Stimulated activated effector memory CD8-positive, alpha-beta T cell treated with anti-CD3 and anti-CD28 coated beads, Interleukin-12 subunit alpha, Interleukin-12 subunit beta, amount 100 ng/mL, for 72 hours (primary cell): ENCODE measurements at regions not wholly inside any gene's neighbourhood (a gene's known extent, or its start where the extent isn't known, plus 50 kb on each side); places are given as distances from the start of the nearest gene placed in this dataset.

Experiments
- ATAC-seq: fragments of 150-1000 bp; cut with Tn5 transposase; 2 replicates; pipeline ENCODE4 v1.10.0; 2021
- DNase-seq, 2 donors: peaks; one replicate each; pipeline ENCODE4 v3.0.0; 2021 to 2022; ENCODE audit warnings: low spot score in 2 of 2
- H3K27ac Mint-ChIP-seq: one replicate; pipeline ENCODE4 v1.8.0; 2022; ENCODE audit warnings: mild to moderate bottlenecking, mixed read lengths
- H3K36me3 Mint-ChIP-seq: one replicate; pipeline ENCODE4 v1.8.0; 2022; ENCODE audit warnings: mild to moderate bottlenecking, mixed read lengths
- H3K4me1 Mint-ChIP-seq: one replicate; pipeline ENCODE4 v1.8.0; 2022; ENCODE audit warnings: mixed read lengths
- H3K4me3 Mint-ChIP-seq: one replicate; pipeline ENCODE4 v1.8.0; 2022; ENCODE audit warnings: mild to moderate bottlenecking, mixed read lengths
- H3K9me3 Mint-ChIP-seq: one replicate; pipeline ENCODE4 v1.8.0; 2022; ENCODE audit warnings: mixed read lengths

GRCh38 chr2:240227538-240228428 lies 87.3 kb upstream of the OTOS start:
- Mint-ChIP-seq H3K9me3 (peaks cover 8% of the 10 kb centered on the region), H3K4me3 (no peak overlapping the region), H3K36me3 (no peaks in the 10 kb centered on the region), H3K27ac (no peak overlapping the region), H3K4me1 (peaks cover 5% of the 10 kb centered on the region)
- no peak for DNase-seq
- no peak for ATAC-seq

- H3K36me3 Mint-ChIP-seq = no peaks in the 10 kb centered on the region
- H3K4me1 Mint-ChIP-seq = peaks cover 5% of the 10 kb centered on the region
- H3K4me3 Mint-ChIP-seq = no peak overlapping the region
- H3K27ac Mint-ChIP-seq = no peak overlapping the region
- peaks cover 8% of the 10 kb centered on the region for H3K9me3 Mint-ChIP-seq
- ATAC-seq (no peak), DNase-seq (no peak)
Measured at GRCh38 chr2:240229005-240229404, 88.5 kb upstream of the OTOS start.

GRCh38 chr2:240229603-240230235 lies 89.3 kb upstream of the OTOS start:
- no peak for DNase-seq
- no peak for ATAC-seq

GRCh38 chr2:240230291-240230931 lies 90.0 kb upstream of the OTOS start:
- H3K27ac Mint-ChIP-seq = no peak overlapping the region
- H3K36me3 Mint-ChIP-seq = no peaks in the 10 kb centered on the region
- ATAC-seq (no peak), DNase-seq (no peak)
- no peak overlapping the region for H3K4me3 Mint-ChIP-seq
- H3K9me3 Mint-ChIP-seq = peaks cover 8% of the 10 kb centered on the region
- peaks cover 5% of the 10 kb centered on the region for H3K4me1 Mint-ChIP-seq

More at GRCh38 chr2:240229603-240230235, 89.3 kb upstream of the OTOS start:
- H3K27ac Mint-ChIP-seq = no peak overlapping the region
- peaks cover 8% of the 10 kb centered on the region for H3K9me3 Mint-ChIP-seq
- H3K36me3 Mint-ChIP-seq = no peaks in the 10 kb centered on the region
- H3K4me1 Mint-ChIP-seq = peaks cover 5% of the 10 kb centered on the region
- no peak overlapping the region for H3K4me3 Mint-ChIP-seq

GRCh38 chr2:240231838-240232244 lies 91.4 kb upstream of the OTOS start:
- Mint-ChIP-seq H3K36me3 (no peaks in the 10 kb centered on the region), H3K27ac (no peak overlapping the region), H3K9me3 (peaks cover 8% of the 10 kb centered on the region), H3K4me3 (no peak overlapping the region), H3K4me1 (no peaks in the 10 kb centered on the region)
- ATAC-seq (no peak), DNase-seq (no peak)

- H3K9me3 Mint-ChIP-seq = peaks cover 8% of the 10 kb centered on the region
- H3K27ac Mint-ChIP-seq = no peak overlapping the region
- H3K4me3 Mint-ChIP-seq = no peak overlapping the region
- H3K4me1 Mint-ChIP-seq = no peaks in the 10 kb centered on the region
- H3K36me3 Mint-ChIP-seq = no peaks in the 10 kb centered on the region
- no peak for DNase-seq
- no peak for ATAC-seq
Measured at GRCh38 chr2:240232264-240232915, 91.9 kb upstream of the OTOS start.

GRCh38 chr2:240232961-240233884 lies 92.8 kb upstream of the OTOS start:
- Mint-ChIP-seq H3K36me3 (no peaks in the 10 kb centered on the region), H3K27ac (no peak overlapping the region), H3K4me1 (no peaks in the 10 kb centered on the region), H3K4me3 (no peak overlapping the region), H3K9me3 (peaks cover 8% of the 10 kb centered on the region)
- DNase-seq (peak; percentile 62 to 84), ATAC-seq (peak; percentile 74)

GRCh38 chr2:240233885-240234502 lies 93.5 kb upstream of the OTOS start:
- DNase-seq = no peak
- H3K36me3 Mint-ChIP-seq = no peaks in the 10 kb centered on the region

GRCh38 chr2:240234503-240234951 lies 94.1 kb upstream of the OTOS start:
- no peaks in the 10 kb centered on the region for H3K36me3 Mint-ChIP-seq
- H3K4me1 Mint-ChIP-seq = no peaks in the 10 kb centered on the region
- H3K27ac Mint-ChIP-seq = no peak overlapping the region
- no peak overlapping the region for H3K4me3 Mint-ChIP-seq
- H3K9me3 Mint-ChIP-seq = no peaks in the 10 kb centered on the region
- ATAC-seq = no peak
- no peak for DNase-seq

More at GRCh38 chr2:240233885-240234502, 93.5 kb upstream of the OTOS start:
- H3K27ac Mint-ChIP-seq = no peak overlapping the region
- H3K9me3 Mint-ChIP-seq = peaks cover 5% of the 10 kb centered on the region
- no peaks in the 10 kb centered on the region for H3K4me1 Mint-ChIP-seq
- no peak overlapping the region for H3K4me3 Mint-ChIP-seq
- no peak for ATAC-seq

GRCh38 chr2:240235149-240235803 lies 94.8 kb upstream of the OTOS start:
- ATAC-seq (no peak), DNase-seq (no peak)
- Mint-ChIP-seq H3K4me1 (no peaks in the 10 kb centered on the region), H3K27ac (no peak overlapping the region), H3K4me3 (no peak overlapping the region), H3K36me3 (no peaks in the 10 kb centered on the region), H3K9me3 (no peaks in the 10 kb centered on the region)

- no peaks in the 10 kb centered on the region for H3K9me3 Mint-ChIP-seq
- no peak overlapping the region for H3K27ac Mint-ChIP-seq
- DNase-seq (no peak), ATAC-seq (no peak)
- H3K36me3 Mint-ChIP-seq = no peaks in the 10 kb centered on the region
- no peaks in the 10 kb centered on the region for H3K4me1 Mint-ChIP-seq
- no peak overlapping the region for H3K4me3 Mint-ChIP-seq
Measured at GRCh38 chr2:240235811-240236210, 95.4 kb upstream of the OTOS start.

GRCh38 chr2:240236217-240237111 lies 96.0 kb upstream of the OTOS start:
- DNase-seq (no peak), ATAC-seq (peak; percentile 16)
- no peak overlapping the region for H3K4me3 Mint-ChIP-seq
- H3K36me3 Mint-ChIP-seq = no peaks in the 10 kb centered on the region
- H3K27ac Mint-ChIP-seq = no peak overlapping the region
- H3K4me1 Mint-ChIP-seq = no peaks in the 10 kb centered on the region
- H3K9me3 Mint-ChIP-seq = no peaks in the 10 kb centered on the region

GRCh38 chr2:240237609-240238174 lies 97.2 kb upstream of the OTOS start:
- Mint-ChIP-seq H3K27ac (no peak overlapping the region), H3K4me3 (no peak overlapping the region), H3K36me3 (no peaks in the 10 kb centered on the region), H3K9me3 (no peaks in the 10 kb centered on the region), H3K4me1 (no peaks in the 10 kb centered on the region)
- ATAC-seq (no peak), DNase-seq (no peak)
